ENCODE measurements at regions not wholly inside any gene's neighbourhood (a gene's known extent, or its start where the extent isn't known, plus 50 kb on each side); places are given as distances from the start of the nearest gene placed in this dataset.
"Not testable (repeated sequence)": the region's sequence is repeated elsewhere in the genome, so short reads cannot be mapped to it uniquely, and the experiment has no call there.

DNA sequence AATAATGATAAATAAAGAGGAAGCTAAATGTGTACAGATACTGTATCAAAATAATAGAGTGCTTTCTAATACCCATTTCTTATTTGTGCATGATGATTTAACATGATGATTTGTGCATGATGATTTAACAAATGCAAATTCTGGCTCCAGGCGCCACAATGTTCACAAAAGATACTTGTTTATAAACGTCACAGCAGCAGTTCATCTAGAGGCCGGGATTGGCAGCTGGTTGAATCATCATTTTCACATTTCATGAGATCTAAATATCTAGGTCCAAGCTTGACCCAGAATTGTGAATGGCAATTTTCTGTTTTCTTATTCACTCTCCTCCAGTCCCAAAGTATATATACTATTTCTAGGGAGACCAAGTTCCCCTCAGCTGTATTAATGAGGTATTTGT is 322.0 kb downstream of the SUCLG1 start:
- no peak for DNase-seq (ENCODE audit: low spot score)

DNA sequence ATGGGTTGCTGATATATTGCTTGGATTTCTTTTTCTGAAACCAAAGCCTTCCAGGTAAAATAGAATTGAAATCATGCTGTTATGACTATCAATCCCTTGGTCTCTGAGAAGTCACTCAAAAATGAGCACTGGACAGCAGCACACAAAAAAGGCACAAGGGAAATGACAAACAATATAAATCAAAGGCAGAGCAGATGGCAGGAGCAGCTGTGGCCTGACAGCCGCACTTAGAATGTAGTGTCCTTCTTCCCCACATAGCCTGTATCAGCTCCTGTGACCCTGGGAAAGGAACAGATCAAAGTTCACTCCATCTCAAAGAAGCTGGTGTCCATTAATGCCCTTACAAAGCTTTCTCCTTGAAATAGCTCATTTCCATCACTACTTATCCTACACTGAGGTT is 326.7 kb downstream of the SUCLG1 start:
- no peak for DNase-seq (ENCODE audit: low spot score)

DNA sequence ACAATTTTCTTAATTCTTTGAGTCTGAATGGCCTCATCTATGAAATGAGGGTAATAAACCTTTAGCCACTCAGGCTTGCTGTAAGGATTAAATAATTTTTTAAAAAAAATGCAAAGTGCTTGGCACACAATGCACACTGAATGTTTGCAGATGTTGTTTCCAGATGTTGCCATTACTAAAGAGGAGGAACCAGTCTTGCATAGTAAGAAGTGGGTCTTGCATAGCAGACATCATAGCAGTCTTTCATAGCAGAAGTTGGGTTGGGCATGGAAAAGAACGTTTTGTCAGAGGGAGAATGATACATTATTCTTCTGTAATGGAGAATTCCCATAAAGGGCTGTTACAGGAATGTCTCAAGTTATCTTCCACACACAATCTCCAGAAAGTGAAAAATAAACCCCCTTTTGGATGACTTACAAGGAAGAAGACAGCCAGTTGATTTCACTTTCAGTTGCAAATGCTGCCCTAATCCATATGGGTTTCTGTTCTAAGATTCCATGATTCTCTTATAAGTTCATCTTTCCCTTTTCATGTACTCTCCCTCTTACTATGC is 327.7 kb downstream of the SUCLG1 start:
- DNase-seq (ENCODE audit: low spot score): no peak

DNA sequence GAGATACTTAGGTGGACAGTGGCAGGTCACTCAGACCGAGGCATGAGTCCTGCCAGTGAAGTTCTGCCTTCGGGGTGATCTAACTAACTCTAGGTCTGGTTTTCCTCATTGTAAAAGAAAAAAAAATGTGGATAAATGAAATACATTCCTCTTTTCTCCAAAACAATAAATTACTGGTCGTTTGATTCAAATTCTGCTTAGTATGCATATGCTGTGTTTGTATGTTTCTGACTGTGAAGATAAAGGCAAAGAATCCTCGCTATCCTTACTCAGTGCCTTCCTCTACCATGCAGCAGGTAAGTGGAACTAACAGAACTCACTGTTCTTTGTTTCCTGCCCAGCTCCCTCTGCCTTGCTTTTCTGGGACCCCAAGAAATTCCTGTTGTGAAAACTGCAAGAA is 330.1 kb downstream of the SUCLG1 start:
- no peak for DNase-seq (ENCODE audit: low spot score)

DNA sequence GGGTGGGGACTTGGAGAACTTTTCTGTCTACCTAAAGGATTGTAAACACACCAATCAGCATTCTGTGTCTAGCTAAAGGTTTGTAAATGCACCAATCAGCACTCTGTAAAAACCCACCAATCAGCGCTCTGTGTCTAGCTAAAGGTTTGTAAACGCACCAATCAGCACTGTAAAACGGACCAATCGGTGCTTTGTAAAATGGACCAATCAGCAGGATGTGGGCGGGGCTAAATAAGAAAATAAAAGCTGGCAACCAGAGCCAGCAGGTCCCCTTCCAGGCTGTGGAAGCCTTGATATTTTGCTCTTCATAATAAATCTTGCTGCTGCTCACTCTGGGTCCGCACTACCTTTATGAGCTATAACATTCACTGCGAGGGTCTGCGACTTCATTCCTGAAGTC is 331.3 kb downstream of the SUCLG1 start:
- not testable (repeated sequence) for DNase-seq (ENCODE audit: low spot score)

DNA sequence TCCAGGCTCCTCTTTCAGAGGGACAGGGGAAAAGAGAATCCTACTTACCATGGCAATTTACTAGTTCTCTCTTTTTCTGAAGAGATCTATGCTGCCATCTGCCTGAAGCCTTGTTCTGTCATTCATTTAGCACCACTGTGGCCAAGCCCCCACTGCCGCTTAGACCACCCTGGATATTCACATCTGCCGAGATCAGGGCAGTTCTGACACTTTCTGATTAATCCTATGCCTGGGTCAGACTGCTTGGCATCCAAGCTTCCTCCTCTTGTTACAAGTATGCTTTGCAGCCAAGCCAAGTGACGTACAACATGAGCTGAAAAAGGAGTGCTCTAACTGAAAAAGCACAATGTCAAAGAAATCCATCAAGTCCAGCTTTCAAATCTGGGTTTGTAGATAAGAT is 332.6 kb downstream of the SUCLG1 start:
- no peak for DNase-seq (ENCODE audit: low spot score)

DNA sequence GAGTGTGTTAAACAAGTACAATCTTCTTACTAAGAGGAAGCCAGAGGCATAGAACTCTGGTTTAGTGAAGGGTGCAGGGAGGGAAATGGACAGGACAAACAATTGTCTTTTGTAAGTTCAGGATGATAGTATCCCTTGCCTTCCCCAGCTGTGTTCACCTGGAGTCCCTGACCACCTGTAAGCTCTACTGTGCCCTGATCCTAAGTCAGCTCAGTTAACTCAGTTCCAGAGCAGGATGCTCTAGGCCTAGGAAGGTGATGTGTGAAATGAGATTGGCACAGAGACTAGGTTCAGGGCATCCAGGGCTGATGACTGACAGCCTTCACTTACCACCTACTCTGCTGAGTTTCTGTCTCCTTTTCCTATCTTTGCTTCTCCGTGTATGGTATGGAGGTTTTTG is 333.0 kb downstream of the SUCLG1 start:
- no peak for DNase-seq (ENCODE audit: low spot score)

DNA sequence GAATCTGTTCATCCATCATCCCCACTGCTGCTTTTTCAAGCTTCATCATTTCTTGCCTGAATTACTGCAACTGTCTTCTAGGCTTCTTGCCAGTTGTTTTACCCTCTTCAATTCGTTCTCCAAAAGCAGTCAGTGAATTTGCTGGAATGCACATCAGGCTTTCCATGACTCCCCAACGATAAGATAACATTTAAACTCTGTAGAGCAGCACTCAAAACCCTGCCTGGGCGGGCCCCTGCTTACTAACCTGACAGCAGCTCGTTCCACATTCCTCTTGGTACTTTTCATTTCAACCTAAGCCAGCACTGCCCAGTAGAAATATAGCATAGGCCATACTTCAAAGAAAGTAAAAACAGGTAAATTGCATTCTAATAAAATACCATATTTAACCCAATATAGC is 342.9 kb downstream of the SUCLG1 start:
- no peak for DNase-seq (ENCODE audit: low spot score)

DNA sequence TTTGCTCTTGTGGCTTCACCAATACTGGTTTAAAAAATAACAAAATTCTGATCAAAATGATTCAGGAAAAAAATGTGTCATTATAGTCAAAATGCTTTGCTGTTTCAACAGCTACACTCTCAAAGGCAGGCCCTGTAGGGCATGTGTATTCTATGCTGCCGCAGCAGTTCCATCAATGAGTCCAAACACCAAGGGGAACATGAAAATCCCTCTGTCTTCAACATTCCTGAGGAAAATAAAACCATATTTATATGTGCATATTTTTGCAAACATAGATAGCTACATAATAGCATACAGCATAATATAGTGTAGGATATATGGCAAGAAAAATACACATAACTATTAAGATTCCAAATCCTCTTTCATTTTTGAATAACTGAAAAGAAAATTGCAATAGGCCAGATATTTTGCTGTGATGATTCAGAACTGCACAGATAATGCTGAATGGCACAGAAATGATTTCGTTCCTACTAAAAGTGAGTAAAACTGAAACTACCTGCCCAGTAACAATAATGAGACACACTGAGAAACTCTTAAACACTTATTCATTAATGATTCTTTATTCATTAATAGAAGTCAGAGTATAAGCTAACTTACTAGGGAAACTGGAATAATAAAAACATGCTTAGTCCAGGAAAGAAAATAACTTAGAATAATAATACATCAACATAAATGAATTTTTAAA is 343.8 kb downstream of the SUCLG1 start:
- DNase-seq (ENCODE audit: low spot score): no peak

DNA sequence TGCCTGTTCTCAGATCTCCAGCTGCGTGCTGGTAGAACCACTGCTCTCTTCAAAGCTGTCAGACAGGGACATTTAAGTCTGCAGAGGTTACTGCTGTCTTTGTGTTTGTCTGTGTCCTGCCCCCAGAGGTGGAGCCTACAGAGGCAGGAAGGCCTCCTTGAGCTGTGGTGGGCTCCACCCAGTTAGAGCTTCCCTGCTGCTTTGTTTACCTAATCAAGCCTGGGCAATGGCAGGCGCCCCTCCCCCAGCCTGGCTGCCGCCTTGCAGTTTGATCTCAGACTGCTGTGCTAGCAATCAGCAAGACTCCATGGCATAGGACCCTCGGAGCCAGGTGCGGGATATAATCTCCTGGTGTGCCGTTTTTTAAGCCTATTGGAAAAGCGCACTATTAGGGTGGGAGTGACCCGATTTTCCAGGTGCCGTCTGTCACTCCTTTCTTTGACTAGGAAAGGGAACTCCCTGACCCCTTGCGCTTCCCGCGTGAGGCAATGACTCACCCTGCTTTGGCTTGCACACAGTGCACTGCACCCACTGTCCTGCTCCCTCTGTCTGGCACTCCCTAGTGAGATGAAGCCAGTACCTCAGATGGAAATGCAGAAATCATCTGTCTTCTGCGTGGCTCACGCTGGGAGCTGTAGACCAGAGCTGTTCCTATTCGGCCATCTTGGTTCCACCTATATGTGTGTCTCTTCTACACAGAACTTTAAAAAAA is 355.1 kb downstream of the SUCLG1 start:
- DNase-seq (ENCODE audit: low spot score): not testable (repeated sequence)

DNA sequence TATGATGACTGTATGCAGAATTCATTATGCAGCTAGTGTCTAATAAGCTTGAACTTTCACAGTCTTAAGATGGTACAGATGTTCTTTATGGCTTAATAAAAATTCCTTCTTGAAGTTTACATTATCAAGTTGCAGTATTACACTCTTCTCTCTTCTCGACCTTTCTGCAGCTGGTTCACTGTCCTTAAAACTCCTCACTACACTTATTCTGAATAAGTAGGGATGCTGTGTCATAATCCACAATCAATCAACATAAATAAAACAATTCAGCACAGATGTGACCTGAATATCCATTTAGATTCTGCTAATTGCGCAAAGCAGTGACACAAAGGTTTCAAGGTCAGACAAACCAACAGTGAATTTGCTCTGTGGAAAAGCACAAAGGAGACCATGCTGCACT is 356.8 kb downstream of the SUCLG1 start:
- no peak for DNase-seq (ENCODE audit: low spot score)

DNA sequence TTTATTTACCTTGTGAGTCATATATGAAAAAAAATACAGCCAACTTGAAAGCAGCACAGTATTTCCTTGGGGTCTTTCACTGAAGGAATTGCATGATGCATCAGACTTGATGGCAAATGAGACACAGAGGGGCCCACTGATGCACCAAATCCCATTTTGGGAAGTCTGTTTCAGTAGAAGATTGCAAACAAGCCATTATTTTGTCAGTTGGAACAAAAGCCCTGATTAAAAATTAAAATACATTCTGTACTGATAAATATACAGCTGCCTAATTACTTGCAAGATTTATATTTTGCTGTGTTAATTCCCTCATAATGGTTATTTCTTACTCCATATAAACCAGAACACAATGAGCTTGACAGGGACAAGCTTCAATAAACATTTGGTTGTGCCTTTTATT is 370.4 kb downstream of the SUCLG1 start:
- no peak for DNase-seq (ENCODE audit: low spot score)

DNA sequence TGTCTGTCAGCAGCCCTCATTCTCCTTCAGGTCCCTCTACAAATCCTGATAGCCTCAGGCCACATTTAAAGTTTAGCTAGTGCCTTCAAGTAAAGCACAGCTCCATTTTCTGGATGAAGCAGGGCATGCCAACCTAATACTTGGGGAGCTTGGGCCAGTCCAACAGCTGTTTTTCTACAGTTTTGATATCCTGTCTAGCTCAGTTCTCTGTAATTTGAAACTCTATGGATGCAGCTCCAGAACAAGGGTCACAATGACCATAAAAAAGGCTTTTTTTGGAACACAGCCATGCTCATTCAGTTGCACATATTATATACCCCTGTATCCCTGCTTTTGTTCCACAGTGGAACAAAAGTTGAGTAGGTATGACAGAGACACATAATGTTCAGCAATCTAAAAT is 373.5 kb downstream of the SUCLG1 start:
- DNase-seq (ENCODE audit: low spot score): no peak

DNA sequence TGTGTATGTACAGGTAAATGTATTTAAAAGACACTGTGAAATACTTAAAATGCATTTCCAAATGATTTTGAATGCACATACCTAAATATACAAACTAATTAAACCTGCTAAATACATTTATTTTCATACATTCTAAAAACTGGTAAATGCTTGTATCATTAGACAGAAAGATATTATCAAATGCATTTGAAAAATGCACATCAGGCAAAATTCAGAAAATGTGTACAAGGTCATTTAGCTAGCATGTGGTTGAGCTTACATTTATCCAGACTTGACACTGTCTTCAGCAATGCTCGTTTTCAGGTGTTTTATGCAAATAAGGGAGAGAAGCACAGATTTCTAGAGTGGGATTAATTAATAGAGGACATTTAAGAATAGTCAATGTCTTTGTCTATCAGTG is 374.2 kb downstream of the SUCLG1 start:
- no peak for DNase-seq (ENCODE audit: low spot score)

DNA sequence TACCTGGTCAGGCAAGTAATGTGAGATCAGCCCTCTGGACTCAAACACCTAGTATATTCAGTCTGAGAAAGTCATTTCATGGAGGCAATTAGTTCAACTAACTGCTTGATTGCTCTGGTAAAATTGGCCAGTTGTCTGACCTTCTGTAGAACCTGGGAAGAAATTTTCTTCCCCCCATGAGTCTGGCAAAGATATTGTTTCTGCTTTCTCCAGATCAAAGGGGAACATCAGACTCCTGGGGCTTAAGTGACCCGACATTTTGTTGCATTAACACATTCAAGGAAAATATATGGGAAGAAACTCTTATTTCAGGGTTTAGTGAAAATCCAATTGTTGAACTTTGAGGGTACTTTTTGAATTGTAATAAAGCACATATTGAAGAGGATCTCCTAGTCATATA is 375.1 kb downstream of the SUCLG1 start:
- no peak for DNase-seq (ENCODE audit: low spot score)

DNA sequence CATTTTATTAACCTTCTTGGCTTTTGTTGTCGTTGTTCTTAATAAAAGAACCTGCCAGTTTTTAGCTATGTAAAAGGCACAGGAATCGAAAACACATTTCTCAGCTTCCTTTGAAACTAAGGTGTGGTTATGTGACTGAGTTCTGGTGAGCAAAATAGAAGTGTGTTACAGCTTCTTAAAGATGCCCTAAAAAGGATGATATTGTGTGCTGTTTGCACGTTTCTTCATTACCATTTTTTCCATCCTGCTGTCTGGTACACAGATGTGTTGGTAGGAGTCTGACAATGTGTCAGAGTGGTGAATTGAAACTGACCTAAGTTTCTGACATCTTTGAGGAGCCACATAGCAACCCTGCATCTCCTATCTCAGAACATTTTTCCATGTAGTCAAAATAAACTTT is 380.6 kb downstream of the SUCLG1 start:
- no peak for DNase-seq (ENCODE audit: low spot score)

DNA sequence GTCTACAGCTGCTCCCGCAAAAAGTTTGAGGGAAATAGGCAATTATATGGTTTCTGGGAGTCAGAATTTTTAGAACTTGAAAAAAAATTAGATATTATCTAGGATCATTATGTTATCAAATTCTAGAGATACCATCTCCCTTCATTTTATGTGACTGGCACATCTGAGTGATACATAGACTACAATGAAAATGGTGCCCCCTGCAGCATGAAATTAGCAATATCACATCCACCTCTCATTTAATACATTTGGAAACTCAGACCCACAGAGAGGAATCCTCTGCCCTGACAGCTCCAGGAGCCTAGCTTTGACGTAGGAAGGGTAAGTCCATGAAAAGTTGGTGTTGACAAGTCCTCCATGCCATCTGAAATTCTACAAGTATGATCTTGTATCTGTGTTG is 381.6 kb downstream of the SUCLG1 start:
- DNase-seq (ENCODE audit: low spot score): peak; percentile 68

DNA sequence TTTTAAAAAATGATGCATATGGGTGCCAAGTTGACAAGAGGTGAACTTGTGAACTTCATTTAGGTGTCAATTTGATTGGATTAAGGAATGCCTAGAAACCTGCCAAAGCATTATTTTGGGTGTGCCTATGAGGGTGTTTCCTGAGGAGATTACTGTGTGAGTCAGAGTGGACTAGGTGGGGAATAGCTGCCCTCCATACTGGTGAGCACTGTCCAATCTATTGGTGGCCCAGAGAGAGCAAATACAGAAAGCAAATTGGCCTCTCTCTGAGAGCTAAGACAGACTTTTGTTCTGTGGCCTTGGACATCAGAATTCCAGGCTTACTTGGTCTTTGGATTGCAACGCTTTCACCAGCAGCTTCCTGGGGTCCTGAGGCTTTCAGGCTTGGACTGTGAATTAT is 388.0 kb downstream of the SUCLG1 start:
- no peak for DNase-seq (ENCODE audit: low spot score)

DNA sequence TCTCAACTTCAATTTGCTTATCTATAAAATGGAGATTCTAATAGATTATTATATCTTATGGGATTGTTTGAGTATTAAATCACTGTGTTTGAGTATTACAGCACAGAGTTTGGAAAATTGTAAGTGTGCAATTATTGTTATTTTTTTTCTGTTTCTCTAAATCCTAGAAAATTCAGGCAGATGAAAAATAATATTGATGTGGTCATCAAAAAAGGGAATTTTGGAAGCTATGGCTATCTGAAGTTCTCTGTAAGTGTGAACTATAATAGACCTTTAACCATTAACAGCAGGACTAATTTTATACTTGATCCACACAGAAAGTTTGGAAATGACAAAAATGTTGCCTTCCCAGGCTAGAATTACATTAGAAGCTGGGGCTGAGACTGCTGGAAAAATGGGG is 393.2 kb downstream of the SUCLG1 start:
- no peak for DNase-seq (ENCODE audit: low spot score)

DNA sequence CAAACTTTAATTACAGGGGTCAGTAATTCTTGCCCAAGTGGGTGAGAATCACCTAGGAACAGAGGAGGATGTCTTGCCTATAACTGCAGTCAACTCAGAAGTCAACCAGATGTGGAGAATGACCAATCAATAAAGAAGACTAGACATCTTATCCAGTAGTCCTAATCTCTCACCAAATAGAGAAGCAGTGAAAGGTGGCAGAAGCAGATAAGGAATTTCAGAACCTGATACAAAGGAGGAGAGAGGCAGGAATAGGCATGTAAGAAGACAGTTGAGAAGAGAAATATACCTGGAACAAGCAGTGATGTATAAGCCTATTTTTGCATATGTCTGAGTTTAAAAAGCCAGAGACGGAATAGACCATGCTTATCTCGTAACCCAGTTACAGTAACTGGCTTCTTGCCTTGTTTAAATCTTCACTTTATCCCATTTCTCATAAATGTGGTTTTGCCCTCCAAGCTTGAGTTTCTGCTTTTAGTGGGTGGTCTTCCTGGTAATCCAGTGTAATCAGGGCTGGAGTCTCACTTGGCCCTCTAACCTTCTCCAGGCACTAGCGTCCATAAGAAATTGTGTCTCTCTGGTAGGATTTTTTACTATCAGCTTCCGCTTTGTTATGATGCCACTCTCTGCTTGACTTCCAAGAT is 401.0 kb downstream of the SUCLG1 start:
- no peak for DNase-seq (ENCODE audit: low spot score)

DNA sequence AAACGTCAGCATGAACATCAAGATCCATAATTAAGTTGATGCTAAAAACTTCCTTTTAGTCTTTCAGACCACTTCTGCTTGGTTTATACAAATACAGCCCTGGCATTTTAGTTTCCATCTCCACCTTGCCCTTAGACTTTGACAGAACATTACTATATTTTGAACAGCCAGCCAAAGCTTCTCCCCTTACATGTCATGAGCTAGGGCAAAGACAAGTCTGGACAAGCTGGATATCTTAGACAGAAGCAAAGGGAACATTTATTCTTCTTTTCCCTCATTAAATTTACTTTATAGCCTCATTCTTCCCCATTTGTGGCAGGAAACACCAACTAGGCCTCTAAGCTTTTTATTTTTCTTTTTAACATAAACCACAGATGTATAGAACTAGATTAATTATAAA is 403.3 kb downstream of the SUCLG1 start:
- no peak for DNase-seq (ENCODE audit: low spot score)

DNA sequence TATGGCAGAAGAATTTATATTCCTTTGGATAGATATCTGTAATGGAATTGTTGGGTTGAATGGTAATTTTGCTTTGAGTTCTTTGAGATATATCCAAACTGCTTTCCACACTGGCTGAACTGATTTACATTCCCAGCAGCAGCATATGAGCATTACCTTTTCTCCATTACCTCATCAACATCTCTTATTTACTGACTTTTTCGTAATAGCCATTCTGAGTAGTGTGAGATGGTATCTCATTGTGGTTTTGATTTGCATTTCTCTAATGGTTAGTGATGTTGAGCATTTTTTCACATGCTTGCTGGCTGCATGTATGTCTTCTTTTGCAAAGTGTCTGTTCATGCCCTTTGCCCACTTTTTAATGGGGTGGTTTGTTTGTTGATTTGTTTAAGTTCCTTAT is 404.5 kb downstream of the SUCLG1 start:
- DNase-seq (ENCODE audit: low spot score): not testable (repeated sequence)

DNA sequence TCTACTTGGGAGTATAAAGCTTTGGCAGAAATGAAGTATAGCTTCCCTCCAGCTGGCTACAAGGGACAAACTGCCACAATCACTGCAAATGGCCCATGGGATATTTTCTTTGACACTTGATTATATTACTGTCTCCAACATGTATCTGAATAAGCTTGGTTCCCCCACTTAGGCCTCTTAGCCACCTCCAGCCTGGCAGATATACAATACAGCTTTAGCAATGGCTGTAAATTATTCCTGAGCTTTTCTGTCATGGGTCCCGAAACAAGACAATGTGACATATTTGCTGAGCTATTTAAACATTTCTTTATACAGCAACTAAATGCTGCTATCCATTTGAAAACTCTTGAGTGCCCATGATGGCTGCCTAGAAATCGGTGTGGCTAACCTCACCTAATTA is 406.2 kb downstream of the SUCLG1 start:
- no peak for DNase-seq (ENCODE audit: low spot score)
